ENCODE measurements at regions not wholly inside any gene's neighbourhood (a gene's known extent, or its start where the extent isn't known, plus 50 kb on each side); places are given as distances from the start of the nearest gene placed in this dataset.

DNA sequence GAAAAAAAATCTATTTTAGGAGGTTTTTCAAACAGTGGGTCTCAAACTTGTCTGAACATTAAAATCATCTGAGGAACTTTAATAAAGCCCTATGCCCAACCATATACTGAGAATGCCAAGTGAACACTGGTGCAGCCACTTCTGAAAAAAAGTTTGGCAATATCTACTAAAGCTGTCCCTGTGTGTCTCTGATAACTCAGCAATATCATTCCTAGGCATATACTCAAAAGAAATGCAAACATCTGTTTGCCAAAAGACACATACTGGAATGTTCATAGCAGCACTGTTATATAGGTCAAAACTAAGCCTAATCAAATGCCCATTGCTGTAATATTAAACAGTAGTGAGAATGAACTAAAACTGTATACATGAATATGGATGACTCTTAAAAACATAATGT is 74.2 kb upstream of the RGS4 start:
- no peak overlapping the region for H3K4me3 ChIP-seq (ENCODE audit: extremely low read depth in 1 of 4, insufficient read depth in 2 of 4, low read depth in 3 of 4, low read length in 4 of 4)
- POLR2A ChIA-PET (ENCODE audit: partially characterized antibody), result no interaction called here
- no peaks in the 10 kb centered on the region for H3K36me3 ChIP-seq (ENCODE audit: control insufficient read depth in 2 of 4, insufficient read depth in 4 of 4, low read length in 3 of 4)

More for the DNA sequence above, 74.2 kb upstream of the RGS4 start:
- FAIRE-seq, result no peak
- H3K4me1 ChIP-seq (replicated peaks in 1 of 4; ENCODE audit: control insufficient read depth in 3 of 4, insufficient read depth in 4 of 4, low read length in 3 of 4), result no peaks in the 10 kb centered on the region
- no peaks in the 10 kb centered on the region for H3K79me2 ChIP-seq (ENCODE audit: control insufficient read depth in 1 of 2, insufficient read depth in 2 of 2, low read length in 2 of 2)
- no peak overlapping the region for H4K8ac ChIP-seq (ENCODE audit: extremely low read depth, insufficient read depth, low read length)
- no peak overlapping the region for H3K56ac ChIP-seq (replicated peaks; ENCODE audit: insufficient read length, low read depth, low read length)
- H3K4me2 ChIP-seq (ENCODE audit: insufficient read depth in 1 of 2, low read depth in 2 of 2, low read length in 2 of 2), result no peak overlapping the region
- H4K20me1 ChIP-seq (replicated peaks in 1 of 2; ENCODE audit: control insufficient read depth in 1 of 2, insufficient read depth in 2 of 2, low read length in 2 of 2), result no peaks in the 10 kb centered on the region
- H2BK5ac ChIP-seq (ENCODE audit: low read depth, low read length), result no peak overlapping the region
- H2BK20ac ChIP-seq (ENCODE audit: low read length), result no peak overlapping the region
- no peaks in the 10 kb centered on the region for H3K23me2 ChIP-seq (ENCODE audit: low read depth, low read length)
- H4K5ac ChIP-seq (ENCODE audit: insufficient read length, low read depth, low read length), result no peak overlapping the region
- no peaks in the 10 kb centered on the region for H3K79me1 ChIP-seq (ENCODE audit: low read depth, low read length)
- no peak overlapping the region for H2AK5ac ChIP-seq (ENCODE audit: low read depth, low read length)
- no peak overlapping the region for H3K23ac ChIP-seq (ENCODE audit: insufficient read length)
- CTCF ChIA-PET (ENCODE audit: partially characterized antibody), result interaction anchor here (1.0 kb wide), 1 partner anchor 8 kb away, joined by 3 read pairs; no protein-coding TSS in a partner anchor
- no peak overlapping the region for H3K9ac ChIP-seq (replicated peaks in 1 of 4; ENCODE audit: extremely low read depth in 1 of 4, low read depth in 3 of 4, low read length in 3 of 4)
- H2AFZ ChIP-seq (ENCODE audit: low read length), result no peak overlapping the region
- H4K91ac ChIP-seq (replicated peaks; ENCODE audit: insufficient read length, low read length), result no peak overlapping the region
- H2BK15ac ChIP-seq (ENCODE audit: low read length), result no peak overlapping the region
- H3K14ac ChIP-seq (ENCODE audit: insufficient read length), result no peak overlapping the region
- no peaks in the 10 kb centered on the region for H3K9me3 ChIP-seq (ENCODE audit: insufficient read depth in 2 of 2, low read depth in 1 of 2, low read length in 1 of 2)
- H3K27me3 ChIP-seq (replicated peaks in 1 of 4; ENCODE audit: control insufficient read depth in 3 of 4, extremely low read depth in 1 of 4, insufficient read depth in 3 of 4, low read length in 3 of 4), result no peaks in the 10 kb centered on the region
- H3K4ac ChIP-seq (replicated peaks; ENCODE audit: insufficient read length, low read depth, low read length), result no peak overlapping the region
- no peak overlapping the region for H3K18ac ChIP-seq (ENCODE audit: extremely low read depth, low read length)
- DNase-seq (ENCODE audit: low read depth in 1 of 2, low spot score in 2 of 2), result no peak
- no peak overlapping the region for H2BK120ac ChIP-seq (replicated peaks; ENCODE audit: low read depth, low read length)
- no peak for TF ChIP-seq CEBPB (IDR thresholded peaks at IDR 0.05; ENCODE audit: low read depth, low read length)
- TF ChIP-seq SP4 (IDR thresholded peaks at IDR 0.05; ENCODE audit: low read length), result no peak
- no peak for TF ChIP-seq RBBP5 (IDR thresholded peaks at IDR 0.05; ENCODE audit: borderline replicate concordance, low read depth, low read length)
- no peak for TF ChIP-seq SIX5 (IDR thresholded peaks at IDR 0.05; ENCODE audit: low read depth, low read length)
- TF ChIP-seq, protein P1, sequence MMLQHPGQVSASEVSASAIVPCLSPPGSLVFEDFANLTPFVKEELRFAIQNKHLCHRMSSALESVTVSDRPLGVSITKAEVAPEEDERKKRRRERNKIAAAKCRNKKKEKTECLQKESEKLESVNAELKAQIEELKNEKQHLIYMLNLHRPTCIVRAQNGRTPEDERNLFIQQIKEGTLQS (IDR thresholded peaks at IDR 0.05; ENCODE audit: insufficient read depth, low read depth, low read length), result no peak
- TF ChIP-seq SIRT6 (IDR thresholded peaks at IDR 0.05; ENCODE audit: low read length), result no peak
- TF ChIP-seq SAP30 (IDR thresholded peaks at IDR 0.05; ENCODE audit: insufficient read depth, insufficient replicate concordance, low read length), result no peak
- TF ChIP-seq TAF7 (optimal IDR thresholded peaks at IDR 0.05; ENCODE audit: borderline replicate concordance, low read depth, low read length), result no peak
- no peak for TF ChIP-seq CHD2 (IDR thresholded peaks at IDR 0.05; ENCODE audit: low read length)
- no peak overlapping the region for H2BK12ac ChIP-seq (ENCODE audit: low read depth, low read length)
- H3K27ac ChIP-seq (ENCODE audit: low read depth, low read length), result no peak overlapping the region
